ENCODE measurements at regions not wholly inside any gene's neighbourhood (a gene's known extent, or its start where the extent isn't known, plus 50 kb on each side); places are given as distances from the start of the nearest gene placed in this dataset.
"Not testable (repeated sequence)": the region's sequence is repeated elsewhere in the genome, so short reads cannot be mapped to it uniquely, and the experiment has no call there.

DNA sequence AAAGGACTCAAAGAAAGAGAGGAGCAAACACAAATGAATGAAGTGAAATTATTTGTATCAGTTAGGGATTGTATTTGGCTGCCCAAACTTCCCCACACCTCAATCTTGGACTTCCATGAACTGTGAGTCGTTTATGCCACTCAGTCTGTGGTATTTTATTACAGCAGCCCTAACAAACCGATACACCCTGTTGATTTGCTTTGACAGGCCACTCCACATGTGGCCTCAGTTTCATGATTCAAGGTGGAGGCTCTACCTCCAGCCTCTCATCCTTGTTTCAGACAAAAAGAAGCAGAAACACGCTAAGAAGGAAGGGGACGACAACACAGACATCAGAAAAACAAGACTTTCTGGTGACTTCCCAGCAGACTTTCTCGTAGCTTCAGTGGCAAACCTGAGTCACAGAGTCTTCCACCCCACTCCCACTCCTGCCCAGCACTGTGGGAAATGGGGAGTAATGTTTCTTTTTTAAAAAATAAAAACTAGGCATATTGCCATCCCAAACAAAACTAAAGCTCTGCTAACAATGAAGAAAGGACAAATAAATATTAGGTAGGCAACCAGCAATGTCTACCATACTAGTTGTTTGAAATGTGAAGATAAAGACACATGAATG lies 52.2 kb upstream of the ABCA1 start:
- no peak for DNase-seq

DNA sequence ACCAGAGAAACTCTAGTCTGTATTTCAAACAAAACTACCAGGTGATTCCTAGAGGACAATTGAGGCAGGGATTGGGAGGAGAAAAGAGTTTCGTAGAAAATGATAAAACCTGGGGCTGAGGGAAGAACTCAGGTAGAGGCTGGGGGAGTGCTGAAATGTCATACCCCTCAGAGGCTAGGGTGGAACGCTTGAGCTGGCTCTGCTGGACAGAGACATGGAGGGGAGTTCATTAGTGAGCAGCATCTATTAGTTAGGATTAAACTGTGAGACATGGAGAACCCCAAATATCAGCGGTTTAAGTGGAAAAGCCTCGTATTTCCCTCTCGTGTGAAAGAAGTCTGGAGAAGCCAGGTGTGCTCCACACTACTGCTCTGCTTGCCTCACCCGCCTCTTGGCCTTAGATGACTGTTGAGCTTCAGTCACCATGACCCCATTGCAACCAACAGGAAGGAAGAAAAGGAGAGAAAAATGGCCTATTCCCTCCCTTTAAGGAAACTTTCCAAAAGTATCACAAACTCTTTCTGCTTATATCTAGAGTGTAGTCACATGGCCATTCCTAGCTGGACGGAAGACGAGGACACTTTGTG lies 53.7 kb upstream of the ABCA1 start:
- no peak for DNase-seq

DNA sequence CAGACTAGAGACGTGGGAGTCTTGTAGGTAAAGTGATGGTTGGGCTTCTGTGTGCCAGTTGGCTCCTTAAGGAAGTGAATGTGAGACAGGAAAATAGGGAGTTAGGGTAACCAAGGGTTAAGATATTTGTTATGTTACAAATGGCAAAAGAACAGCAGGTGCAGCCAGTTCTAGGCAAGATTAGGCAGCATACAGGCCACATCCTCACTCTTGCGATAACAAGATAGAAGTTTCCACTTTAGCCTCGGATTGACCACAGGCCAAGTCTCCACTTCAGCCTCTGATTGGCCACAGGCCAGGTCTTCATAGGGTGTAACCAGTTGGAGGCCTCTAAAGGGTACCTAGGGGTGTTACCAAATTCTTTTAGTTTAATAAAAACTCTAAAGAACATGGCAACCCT lies 54.6 kb upstream of the ABCA1 start:
- DNase-seq, result no peak

DNA sequence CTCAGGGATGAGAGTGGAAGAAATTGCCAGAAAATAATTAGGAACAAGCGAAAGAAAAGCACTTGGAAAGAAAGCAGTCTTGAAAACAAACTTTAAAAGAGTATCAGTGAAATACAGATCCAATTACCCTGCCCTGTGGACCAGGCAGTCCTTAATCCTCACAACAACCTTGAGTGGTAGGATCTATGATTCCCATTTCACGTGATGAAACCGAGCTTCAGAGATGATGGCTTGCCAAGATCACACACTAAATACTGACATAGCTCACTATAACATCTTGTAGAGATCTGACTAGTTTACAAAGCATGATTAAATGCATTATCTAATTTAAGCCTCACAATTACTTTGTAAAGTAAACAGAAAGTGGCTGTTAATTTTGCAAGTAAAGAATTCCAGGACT lies 55.5 kb upstream of the ABCA1 start:
- no peak for DNase-seq

DNA sequence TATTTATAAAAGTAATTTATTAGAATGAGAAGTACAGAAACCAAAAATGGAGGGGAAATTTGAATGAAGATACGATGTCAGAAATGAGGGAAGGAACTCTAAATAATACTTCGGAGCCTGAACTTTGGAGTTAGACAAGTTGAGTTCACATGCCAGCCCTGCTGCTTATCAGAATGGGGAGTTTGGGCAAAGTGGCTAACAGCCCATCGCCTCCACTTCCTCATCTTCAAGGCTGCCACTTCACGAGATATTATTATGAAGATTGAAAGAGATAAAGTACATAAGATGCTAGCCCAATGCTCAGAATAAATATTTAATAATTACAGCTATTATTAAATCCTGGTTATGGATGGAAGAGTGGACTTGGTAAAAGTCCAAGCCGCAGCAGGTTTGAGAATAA lies 56.2 kb upstream of the ABCA1 start:
- peak in 1 of 2 donors; percentile 17 for DNase-seq

DNA sequence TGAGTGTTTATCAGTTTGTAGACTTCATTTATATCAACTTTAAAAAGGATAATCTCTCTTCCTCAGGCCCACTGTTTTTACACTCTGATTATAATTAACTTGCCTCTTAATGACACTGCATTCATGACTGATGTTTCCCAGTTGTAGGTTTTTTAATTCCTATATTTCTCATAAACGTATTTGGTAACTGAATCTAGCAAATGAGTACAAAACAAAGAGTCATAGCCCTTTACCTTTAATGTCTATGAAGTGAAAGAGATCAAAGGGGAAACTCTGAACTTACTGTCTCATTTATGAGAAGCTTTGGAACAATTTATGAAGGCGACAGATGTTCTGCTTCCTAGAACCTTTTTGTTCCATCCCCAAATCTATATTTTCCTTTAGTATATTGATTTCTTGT lies 56.6 kb upstream of the ABCA1 start:
- DNase-seq, result no peak

DNA sequence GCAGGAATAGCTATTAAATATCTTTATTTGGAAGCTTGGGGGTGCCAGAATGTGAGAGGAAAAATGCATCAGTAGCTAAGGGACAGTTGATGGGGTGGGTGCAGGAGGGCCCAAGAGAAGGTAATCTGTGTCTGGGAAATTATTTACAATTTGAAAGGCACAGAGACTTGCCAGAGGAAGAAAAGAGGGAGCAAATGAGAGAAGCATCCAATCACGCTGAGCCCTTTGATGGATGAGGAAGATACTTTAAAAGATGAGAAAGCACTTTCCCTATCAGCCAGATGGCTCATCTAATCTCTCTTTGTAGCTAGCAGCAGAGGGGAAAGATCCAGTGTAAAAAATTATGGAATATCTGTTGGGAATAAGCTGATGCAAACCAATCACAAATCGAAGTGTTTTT lies 57.0 kb upstream of the ABCA1 start:
- no peak for DNase-seq

DNA sequence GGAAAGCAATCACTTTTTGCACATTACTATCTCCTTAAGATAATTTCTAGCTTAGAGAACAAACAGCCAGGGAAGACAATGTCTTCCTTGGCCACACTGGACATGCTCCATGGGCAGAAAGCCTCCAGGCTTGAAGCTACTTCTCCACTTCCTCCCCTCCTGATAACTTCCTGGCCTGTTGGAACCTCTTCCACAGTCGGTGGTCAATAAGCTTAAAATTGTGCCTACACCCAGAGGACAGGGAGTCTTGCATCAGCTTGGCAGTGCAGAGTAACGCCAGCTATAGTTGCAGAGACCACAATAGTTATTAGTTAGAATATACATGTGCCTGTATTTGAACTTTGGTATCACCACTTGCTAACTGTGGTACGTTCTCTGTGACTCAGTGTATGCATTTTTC lies 58.1 kb upstream of the ABCA1 start:
- no peak for DNase-seq

DNA sequence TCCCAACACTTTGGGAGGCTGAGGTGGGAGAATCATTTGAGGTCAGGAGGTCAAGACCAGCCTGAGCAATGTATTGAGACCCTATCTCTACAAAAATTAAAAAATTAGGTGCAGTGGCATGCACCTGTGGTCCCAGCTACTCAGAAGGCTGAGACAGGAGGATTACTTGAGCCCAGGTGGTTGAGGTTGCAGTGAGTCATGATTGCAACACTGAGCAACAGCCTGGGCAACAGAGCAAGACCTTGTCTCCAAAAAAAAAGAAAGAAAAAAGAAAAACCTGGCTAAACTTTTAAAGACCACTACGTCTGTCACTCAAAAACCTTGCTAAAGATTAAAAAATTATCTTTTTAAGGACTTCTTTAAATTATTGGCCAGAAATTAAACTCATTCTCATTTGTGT lies 59.8 kb upstream of the ABCA1 start:
- no peak for DNase-seq

DNA sequence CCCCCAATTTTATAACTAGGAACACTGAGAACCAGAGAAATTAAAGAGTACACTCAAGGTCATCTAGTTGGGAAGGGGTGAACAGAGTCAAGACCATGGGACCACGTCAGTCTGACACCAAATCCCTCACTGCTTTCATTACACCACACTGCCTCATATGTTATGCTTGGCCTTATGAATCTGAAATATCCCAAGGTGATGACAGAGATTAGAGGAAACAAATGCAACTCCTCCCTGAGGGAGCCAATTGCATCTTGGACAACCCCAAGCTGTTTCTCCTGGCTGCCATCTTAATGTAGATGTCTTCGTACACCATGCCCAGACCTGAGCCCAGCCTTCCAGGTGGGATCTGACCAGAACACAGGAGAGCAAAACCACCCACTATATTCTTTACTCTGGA lies 60.6 kb upstream of the ABCA1 start:
- DNase-seq, result no peak

DNA sequence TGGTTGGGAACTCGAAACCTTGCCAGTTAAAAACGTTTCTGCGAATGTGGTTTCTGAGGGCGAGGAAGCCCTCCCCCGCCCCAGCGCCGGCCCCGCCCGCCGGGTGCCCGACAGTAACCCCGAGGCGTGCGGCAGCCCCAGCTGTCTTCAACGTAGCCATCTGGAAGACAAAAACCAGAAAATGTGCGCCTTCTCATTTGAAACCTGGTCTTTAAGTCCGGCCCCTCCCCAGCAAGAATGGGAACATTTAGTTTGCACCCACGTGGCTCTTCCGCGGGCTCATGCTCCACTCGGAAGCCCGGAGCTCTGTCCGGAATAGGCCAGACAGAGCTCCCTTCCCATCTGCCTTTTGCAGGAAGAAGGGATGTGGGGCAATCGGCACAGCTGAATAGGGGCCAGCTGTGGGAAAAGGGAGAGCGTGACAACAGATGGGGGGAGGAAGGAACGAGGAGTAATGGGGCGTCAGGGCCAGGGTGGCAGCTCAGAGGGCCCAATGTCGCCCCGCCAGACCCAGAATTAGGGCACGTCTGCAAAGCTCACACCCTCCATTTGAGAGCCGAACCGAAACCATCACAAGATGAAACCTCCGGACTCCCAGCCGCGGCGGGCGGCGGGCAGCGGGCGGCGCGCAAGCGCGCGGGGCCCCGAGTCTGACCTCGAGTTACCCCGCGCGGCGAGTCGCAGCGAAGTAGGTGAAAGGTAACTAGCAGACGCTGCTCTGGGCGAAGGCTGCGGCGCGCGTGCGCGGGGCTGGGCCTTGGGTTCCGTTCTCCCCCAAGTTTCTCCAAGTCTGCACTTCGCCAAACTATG lies 63.4 kb upstream of the ABCA1 start:
- DNase-seq, result peak; percentile 40 to 57

DNA sequence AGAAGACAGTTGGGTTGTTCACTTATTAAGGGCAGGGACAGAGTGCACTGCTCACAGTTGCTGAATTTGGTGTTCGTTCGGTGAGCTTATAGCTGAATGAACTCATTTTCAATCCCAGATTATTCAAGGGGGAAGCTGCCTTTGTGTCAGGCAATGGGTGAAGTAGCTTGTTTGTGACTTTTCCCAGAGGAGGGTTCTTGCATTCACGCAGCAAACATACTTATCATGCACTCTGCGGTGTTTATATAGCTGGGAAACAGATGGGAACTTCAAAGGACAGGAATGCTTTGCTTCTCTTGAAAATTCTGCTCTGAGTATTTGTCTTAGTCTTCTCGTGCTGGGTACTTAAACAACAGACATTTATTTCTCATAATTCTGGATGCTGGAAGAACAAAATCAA lies 64.7 kb upstream of the ABCA1 start:
- no peak for DNase-seq

DNA sequence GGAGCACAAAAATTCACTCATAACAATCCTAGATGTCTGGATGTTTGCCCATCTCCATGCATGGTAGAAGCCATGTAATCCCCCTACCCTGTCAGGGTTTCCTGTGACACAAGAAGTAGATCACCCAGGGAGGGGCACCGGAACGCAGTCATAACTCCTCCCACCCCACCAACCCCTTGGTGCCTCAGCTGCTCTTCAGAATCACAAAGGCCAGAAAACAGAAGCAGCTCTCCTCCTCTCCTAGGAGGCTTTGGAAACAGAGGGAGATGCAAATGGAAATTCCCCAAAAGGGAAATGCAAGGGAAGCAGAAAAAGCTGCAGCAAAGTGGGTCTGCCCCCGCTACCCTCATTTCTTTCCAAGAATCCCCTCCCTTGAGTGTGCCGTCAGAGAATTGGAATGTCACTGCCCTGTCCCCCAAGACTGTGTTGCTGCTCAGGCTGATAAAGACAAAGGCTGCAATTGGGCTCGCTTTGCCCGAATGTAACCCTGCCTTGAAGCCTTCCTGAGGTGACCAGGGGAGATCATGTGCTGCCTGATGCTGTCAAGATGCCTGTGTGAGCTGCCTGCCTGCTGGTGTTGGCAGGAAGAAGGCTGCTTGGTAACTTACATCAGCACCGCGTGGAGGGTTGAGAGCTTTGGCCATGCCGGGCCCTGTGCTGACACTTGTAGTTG lies 65.5 kb upstream of the ABCA1 start:
- no peak for DNase-seq

DNA sequence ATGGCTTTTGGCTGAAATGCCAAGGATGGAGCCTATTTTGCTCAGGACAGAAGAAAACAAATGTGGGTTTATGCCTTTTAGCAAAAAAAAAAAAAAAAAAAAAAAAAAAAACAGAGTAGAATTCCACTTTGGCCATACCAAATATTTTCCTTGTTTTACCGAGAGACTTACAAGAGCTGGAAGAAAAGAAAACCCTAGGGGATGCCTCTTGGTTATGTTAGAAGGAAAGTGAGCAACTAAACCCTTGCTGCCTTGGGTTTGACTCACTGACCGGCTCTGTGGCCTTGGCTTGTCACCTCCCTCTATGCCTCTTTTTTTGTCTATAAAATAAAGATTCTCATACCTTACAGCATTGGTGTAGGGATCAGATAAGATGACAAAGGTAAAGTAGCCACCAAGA lies 69.6 kb upstream of the ABCA1 start:
- no peak for DNase-seq

DNA sequence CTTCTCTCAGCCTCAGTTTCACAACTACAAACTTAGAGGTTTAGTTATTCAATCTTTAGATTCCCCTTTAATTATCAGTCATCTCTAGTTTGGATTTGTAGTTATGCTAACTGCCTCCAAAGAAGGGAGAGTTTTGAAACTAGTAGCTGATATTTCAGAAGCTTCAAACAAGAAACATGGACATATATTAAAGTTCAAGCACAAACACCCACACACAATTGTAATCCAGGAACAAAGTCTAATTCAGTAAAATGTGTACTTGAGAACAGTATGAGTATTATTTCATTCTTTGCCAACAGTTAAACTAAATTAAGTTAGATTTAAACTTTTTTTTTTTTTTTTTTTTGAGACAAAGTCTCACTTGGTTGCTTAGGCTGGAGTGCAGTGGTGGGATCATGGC lies 71.2 kb upstream of the ABCA1 start:
- no peak for DNase-seq

DNA sequence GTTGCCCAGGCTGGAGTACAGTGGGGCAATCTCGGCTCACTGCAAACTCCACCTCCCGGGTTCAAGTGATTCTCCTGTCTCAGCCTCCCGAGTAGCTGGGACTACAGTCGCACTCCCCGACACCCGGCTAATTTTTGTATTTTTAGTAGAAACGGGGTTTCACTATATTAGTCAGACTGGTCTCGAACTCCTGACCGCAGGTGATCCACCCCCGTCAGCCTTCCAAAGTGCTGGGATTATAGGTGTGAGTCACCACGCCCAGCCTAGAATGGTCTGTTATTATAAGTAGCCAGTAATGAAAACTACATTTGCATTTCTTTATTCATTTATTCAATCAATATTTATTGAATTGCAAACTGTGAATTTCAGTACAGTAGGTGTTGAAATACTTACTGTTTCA lies 72.6 kb upstream of the ABCA1 start:
- not testable (repeated sequence) for DNase-seq

DNA sequence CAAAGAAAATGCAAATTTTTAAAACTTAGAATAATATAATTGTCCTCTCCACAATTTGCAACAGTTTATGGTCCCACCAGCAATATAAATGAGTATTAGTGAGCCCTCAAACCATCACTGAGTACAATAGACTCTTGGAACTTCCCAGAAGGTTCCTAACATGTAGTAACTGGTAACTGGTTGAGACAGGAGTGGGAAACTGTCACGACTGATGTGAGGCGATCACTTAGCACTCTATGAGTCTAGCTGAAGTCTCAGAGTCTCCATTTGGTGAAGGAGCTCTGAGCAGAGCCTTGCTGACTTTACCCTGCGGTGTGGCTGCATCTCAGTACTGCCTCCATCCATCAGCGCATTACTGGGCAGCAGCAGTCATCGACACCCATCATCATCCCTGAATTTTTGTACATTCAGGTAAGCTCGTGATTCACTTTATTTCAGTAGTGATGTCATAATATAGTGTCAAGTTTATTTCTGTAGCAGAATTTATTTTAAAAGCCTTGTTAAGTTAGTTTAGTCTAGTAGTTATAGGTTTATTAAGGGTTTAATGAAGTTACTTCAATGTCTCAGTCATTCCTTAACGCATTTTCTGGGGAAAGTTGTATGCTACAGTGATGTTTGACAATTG lies 76.6 kb upstream of the ABCA1 start:
- DNase-seq, result no peak

DNA sequence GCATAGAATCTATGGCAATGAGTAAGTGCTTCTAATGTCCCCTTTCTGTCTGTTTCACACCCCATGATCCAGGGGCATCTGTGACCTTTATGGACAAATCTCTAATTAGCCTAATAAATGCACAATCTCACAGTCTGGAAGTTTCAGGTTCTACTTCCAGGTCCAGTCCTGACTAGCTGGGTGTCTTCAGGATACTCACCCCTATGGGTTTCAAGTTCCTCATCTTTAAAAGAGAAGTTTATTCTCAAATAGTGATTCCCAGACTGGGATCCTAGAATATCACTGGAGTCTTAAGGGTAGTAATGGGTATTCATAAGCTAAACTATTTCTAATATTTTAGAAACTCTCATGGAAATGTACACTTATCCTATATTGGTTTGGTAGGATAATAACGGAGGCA lies 77.2 kb upstream of the ABCA1 start:
- DNase-seq, result no peak

DNA sequence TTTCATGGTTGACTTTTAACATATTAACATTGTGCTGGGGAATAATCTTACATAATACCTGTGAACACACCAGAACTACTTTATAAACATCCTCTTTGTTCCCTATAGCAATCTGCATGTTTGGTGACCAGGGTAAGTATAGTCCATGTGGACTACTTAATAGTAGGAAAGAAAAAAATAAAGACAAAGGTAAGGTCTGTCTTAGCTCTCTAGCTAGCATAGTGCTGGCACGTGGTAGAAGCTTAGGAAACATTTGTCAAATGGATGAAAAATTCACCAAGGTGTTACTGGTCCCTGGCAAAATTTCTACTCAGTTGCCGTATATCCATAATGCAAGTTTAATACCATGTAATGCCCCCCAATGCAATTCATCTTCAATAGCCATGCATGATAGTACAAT lies 78.6 kb upstream of the ABCA1 start:
- no peak for DNase-seq

DNA sequence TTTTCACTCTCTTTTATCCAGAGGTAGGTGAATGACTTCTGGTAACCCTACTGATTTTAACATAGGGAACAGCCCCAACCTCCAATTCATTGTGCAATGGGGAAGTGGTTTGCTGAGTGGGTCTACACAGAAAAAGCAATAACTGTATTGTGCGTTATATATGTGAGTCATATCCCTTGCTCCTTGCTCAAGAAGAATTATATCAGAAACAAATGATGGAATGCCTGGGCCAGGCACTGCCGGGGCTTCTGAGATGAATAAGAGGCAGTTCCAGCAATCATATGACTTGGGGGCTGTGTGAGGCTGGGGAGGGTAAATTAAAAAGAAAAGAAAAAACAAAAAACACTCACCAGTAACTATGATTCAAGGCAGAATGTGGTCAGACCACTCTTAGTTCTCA lies 79.2 kb upstream of the ABCA1 start:
- peak; percentile 29 to 79 for DNase-seq

DNA sequence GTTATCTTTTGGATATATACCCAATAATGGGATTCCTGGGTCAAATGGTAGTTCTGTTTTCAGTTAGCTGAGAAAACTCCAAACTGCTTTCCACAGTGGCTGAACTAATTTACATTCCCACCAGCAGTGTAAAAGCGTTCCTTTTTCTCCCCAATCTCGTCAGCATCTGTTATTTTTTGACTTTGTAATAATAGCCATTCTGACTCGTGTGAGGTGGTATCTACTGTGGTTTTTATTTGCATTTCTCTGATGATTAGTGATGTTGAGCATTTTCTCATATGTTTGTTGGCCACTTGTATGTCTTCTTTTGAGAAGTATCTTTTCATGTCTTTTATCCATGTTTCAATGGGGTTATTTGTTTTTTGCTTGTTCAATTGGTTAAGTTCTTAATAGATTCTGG lies 82.1 kb upstream of the ABCA1 start:
- DNase-seq, result not testable (repeated sequence)

DNA sequence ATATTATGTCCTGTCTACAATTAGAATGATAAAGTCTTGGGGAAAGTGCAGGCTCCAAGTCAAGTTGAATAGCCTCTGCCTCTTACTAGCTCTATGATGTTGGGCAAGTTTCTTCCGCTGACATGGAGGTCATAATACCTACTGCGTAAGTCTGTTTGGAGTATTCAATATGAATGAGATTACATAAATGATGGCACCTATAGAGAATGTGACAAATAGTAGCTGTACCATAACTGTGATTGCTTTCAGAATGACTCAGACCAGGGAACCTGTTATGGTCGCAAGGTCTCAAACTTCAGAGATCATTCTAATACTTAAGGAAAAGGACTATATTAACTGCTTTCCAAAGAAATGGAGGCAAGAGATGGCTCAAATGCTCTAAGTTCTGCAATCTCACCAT lies 94.0 kb upstream of the ABCA1 start:
- no peak for DNase-seq

DNA sequence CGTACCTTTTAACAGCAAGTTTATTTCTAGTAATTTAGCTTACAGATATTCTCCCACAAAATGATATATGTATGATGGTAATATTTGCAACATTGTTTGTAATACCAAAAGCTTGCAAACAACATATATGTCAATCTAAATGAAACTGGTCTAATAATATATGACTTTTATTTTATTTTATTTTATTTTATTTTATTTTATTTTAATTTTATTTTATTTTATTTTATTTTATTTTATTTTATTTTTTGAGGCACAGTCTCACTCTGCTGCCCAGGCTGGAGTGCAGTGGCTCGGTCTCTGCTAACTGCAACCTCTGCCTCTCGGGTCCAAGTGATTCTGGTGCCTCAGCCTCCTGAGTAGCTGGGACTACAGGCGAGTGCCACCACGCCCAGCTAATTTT lies 94.6 kb upstream of the ABCA1 start:
- DNase-seq, result not testable (repeated sequence)

DNA sequence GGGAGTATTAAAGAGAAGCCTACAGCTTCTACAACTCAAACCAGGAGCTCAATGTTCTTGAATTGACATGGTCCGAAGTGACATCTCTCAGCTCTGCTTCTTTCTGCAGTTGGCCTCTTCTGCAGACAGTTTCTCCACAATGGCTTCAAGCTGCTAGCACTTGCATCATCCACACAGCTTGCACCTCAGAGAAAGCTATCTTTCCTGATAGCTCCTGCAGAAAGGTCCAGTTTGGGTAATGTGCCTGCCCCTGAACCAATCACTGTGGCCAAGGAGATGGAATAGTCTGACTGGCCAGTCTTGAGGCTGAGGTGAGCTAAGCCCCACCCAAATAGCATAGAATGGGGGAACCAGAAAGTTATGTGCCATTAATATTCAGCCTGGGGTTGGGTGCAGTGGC lies 95.8 kb upstream of the ABCA1 start:
- no peak for DNase-seq

All from bone marrow (tissue), 2 donors.